HG03442 (cell line): ENCODE measurements at regions not wholly inside any gene's neighbourhood (a gene's known extent, or its start where the extent isn't known, plus 50 kb on each side); places are given as distances from the start of the nearest gene placed in this dataset.

Source experiments
- ATAC-seq: cut with Tn5 transposase; IDR thresholded peaks from one replicate; pipeline ENCODE4 v1.9.1; 2021; ENCODE audit warnings: mild to moderate bottlenecking, moderate library complexity; ENCODE audit not compliant: unreplicated experiment

DNA sequence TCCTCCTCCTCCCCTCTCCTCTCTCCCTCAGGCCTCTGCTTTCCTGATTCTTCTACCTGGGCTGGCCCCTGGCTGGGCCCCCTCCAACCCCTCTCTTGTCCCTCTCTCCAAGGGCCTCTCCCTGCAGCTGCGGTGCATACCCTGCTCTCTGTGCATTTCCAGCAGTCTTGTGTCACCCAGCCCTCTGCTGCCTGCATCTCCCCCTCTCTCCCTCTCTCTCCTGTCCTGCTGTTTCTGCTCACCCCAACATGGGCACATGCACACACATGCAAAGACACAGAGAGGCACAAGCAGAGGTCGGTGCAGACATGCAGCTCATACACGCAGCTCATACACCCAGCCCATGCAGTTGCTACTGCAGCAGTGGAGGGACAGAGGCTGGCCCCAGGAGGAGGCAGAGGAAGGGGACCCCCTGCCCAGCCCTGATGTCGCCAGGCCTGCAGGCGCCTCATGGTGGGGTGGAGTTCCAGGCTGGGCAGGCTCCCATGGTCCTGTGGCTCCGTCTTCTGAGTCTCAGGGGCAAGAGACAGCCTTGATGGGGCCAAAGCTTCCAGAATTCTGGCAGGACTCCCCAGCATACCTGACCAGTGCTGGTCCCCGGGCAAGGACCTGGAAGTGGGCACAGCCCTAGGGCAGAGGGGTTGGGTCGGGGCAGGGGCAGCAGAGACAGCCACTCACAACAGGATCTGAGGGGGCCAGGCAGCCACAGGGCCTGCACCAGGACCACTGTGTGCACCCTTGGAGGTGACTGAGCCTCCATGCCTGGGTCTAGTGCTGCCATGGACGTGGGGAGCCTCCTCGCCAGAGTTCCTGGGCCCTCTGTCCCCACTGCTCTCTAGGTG, 216.9 kb downstream of the C9orf50 start:
- no peak for ATAC-seq

DNA sequence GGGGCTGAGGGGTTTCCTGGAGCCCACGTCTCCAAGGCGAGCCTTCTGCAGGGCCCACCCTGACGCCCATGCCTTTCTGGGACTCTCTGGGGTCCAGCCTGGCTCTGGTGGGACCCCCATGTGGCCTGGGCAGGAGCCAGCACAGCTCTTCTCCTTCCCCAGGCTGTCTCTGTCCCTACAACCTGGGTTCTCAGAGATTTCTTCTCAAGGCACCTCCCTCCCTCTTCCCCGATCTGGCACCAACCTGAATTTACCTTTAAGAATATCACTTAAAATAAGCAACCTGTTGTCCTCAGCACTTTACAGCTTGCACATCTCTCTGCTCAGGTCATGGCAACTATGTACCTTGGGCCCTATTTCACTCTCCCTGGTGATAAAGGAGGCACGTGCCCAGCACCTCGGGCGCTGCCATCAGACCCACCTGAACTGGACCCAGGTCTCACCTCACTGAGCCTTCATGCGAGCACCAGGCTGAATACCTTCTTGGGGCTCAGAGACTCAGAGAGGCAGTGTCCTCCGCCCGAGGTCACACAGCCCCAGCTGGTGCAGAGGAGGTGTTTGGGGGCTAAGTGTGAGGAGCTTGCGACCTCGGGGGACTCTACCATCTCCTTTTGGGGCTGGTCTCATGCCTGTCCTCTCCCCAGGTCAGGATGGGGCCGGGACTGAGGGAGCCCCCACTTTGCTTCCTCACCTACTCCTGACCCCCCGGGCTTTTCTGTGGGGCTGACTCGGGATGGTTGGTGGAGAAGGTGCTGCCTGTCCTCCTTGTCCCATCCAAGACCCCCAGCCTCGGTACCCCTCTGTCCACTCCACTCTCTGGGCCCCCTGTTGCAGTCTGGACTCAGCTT, 217.7 kb downstream of the C9orf50 start:
- ATAC-seq = no peak

DNA sequence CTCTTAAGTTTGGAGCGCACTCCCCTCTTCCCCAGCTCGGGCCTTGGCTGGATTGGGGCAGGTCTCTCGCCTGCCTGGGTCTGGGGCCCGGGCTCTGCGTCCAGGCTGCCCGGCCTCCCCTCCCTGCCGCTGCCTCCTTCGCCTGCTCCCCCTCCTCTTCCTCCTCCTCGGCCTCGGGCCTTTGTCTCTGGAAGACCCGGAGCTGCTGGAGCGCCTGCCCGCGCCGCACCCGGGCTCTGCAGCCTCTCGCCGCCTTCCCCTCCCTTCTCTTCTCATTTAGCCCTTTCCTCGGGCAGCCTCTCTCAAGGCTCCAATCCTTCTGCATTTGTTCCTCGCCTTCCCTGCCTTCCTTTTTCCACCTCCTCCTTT, 218.5 kb downstream of the C9orf50 start:
- no peak for ATAC-seq

DNA sequence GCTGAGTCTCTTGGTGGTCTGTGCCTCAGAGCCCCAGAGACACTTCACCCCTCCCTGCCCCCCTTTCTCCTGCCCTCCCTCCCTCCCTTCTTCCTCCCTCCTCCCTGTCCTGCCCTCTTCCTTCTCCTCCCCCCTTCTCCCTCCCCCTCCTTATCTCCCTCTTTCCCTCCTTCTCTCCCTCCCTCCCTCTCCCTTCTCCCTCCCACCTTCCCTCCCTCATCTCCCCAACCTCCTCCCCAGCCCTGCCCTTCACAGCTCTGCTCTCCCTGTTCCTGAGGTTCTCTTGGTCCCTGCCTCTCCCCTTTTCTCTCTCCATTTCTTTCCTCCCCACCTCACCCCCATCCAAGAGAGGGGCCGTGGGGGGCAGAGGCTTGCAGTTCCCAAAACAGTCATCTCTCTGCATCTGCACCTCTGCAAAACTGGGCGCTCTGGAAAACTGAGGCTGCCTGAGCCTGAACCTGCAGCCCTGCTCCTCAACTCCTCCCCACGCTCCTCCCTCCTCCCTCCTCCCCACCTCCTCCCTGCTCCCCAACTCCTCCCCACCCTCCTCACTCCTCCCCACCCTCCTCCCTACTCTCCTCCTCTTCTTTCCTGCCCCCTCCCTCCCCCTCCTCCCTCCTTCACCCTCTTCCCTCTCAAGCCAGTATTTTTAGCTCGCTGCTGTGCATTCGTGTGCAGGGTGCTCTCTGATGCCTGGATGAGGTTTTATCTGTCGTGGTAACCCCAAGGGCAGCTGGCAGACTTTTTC, 219.1 kb downstream of the C9orf50 start:
- no peak for ATAC-seq

DNA sequence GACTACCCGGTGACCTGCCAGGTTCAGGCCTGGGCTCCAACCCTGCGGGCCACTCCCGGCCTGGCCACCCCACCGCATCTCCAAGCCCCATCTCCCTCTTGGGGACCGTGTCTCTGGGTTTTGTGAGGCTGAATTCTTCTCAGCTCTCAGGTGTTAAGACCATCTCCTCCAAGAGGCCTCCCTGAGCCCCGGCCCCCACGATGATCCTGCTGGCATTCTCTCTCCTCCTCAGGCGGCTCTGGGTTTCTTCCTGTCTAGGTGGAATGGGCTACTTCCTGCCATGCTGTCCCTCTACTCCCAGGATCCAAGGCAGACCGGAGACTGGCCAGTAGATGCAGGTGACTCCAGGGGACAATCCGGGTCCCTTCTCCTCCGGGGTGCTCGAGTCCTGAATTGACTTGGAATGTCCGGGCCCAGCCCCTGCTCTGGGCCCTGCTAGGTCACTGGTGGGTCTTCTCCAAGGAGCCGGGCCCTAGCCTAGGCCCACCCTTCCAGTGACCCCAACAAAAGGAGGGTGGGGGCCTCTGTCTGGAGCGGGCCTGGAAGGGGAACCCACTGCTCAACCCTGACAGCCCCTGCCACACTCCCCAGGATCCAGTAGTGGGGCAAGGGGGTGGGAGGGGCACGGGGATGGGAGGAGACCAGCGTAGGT, 219.8 kb downstream of the C9orf50 start:
- ATAC-seq = no peak

DNA sequence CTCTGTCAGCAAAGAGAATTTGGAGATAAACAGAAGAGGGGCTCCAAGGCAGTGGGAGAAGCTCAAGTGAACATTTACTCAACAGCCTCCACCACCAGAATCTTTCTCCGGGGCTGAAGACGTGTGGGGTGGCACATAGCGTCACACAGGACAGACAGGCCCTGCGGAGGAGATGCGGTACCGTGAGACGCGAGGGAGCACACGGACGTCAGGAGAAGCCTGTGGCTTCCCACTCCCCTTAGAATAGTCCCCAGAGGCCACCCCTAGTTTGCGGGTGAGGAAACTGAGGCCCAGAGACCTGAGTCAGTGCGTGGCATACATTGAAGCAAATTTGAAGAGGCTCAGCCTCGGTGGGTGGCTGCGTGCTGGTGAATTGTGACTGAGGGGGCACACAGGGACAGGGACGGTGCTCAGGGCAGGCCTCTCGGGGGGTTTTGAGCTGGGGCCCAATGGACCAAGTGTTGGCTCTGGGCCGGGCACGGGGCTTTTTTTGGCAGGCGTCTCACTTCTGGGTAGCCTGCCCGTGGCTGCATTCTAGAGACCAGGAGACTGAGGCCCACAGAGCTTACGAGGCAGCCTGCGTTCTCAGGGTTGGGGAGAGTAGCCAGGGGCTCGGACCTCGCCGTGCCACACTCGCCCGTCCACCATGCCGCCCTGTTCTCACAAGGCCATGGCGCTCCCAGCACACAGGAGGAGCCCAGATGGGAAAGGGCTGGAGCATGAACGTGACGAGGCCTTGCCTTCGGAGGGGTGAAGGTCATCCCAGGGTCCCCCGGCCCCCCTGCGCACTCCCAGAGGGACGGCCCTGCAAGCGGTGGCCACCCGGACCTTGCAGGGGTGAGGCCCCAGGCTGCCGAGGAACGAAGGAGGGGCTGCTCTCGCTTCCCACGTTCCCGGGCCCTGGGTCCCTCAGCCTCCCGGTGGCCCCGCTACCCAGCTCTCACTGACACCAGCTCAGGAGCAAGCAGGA, 220.6 kb downstream of the C9orf50 start:
- no peak for ATAC-seq

DNA sequence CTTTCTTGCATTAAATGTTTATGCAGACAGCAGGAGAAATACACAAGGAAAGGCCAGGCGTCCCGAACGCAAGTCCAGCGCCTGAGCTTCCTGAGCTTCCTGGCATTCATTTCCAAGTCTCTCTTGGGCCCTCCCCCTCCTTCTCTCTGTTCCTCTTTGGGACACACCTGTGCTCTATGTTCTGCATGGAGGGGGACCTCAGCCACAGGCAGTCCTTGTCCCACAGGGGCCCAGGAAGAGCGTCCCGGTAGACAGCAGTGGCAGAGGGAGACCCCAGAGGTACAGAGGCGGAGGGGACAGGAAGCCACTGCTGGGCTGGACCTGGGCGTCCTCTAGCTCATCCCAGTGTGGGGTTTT, 221.3 kb downstream of the C9orf50 start:
- ATAC-seq = no peak

DNA sequence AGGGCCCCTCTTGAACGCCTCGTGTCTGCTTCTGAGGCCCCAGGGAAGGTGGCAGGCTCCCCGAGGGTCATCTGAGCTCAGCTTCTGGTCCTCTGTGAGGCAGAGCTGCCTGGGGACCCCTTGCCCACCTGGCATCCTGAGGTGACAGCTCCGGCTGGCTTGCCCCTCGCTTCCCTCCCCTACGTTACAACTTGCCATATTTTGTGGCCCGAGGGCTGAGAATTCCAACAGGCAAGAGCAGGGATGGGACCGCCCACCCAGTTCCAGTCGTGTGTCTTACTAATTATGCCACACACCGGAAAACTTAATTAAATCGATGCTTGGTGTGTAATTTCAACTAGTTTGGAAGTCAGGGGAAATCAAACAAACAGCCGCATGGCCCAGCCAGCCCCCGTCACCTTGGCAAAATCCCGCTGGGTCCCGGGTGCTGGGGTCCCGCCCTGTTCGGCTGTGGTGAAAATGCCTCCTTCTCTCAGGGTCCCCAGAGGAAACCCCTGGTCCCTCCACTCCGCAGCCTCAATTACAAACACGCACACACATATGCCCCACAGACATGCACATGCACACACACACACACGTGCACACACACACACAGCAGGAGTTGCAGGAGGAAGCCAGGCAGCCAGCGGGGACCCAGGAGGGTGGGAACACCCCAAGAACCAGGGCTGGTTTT, 221.0 kb upstream of the IER5L start:
- no peak for ATAC-seq

DNA sequence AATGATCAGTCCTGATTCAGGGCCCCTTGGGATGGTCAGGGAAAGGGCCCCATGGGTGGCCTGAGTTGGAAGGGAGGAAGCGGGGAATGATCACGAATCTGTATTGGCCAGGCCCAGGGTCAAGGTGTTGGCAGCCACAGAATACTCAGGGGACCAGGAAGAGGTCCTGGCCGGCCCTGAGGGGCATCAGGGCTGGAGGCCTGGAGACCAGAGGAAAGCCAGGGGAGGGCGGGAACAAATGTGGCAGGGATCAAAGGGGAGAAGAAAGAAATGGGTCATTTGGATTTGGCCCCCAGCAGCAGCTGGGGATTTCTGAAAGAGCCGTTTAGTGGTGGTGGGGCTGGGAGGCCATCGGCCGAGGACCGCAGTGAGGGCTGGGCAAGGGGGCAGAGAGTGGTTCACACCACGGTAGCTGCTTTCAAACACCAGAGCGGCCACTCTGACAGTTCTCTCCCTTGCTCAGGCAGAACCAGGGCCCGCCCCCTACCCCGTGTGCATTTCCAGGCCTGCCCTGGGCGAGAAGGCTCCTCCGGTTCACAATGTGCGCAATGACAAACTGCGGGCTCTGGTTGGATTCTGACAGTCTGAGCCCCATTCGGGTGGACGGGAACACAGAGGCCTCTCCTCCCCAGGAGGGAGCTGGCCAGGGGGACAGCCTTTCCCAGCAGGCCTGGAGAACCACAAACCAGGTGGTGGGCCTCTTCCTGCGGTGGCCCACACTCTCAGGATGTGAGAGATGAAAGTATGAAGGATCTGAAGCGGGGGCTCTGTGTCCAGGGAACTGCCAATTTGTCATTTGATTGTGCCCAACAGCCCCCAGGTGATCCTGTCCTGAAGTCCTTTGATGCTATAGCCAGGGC, 220.3 kb upstream of the IER5L start:
- no peak for ATAC-seq

DNA sequence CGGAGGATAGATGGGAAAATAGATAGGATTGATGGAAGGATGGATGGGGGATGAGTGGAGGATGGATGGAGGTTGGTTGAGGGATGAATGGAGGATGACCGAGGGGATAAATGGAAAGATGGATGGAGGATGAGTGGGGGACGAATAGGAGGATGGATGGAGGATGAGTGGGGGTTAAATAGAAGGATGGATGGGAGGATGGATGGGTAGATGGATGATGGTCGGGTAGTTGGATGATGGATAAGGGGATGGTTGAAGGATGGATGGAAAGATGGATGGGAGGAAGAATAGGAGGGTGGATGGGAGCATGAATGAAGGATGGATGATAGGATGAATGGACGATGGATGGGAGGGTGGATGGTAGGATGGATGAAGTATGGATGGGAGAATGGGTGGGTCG, 219.3 kb upstream of the IER5L start:
- ATAC-seq = no peak

DNA sequence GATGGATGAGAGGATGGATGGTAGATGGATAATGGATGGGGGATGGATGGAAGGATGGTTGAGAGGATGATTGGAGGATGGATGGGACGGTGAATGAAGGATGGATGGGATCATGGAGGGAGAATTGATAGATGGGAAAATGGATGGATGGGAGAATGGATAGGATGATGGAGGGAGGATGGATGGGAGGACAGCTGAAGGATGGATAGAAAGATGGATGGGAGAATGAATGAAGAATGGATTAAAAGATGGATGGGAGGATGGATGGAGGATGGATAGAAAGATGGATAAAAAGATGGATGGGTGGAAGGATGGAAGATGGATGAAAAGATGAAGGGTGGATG, 218.3 kb upstream of the IER5L start:
- no peak for ATAC-seq

DNA sequence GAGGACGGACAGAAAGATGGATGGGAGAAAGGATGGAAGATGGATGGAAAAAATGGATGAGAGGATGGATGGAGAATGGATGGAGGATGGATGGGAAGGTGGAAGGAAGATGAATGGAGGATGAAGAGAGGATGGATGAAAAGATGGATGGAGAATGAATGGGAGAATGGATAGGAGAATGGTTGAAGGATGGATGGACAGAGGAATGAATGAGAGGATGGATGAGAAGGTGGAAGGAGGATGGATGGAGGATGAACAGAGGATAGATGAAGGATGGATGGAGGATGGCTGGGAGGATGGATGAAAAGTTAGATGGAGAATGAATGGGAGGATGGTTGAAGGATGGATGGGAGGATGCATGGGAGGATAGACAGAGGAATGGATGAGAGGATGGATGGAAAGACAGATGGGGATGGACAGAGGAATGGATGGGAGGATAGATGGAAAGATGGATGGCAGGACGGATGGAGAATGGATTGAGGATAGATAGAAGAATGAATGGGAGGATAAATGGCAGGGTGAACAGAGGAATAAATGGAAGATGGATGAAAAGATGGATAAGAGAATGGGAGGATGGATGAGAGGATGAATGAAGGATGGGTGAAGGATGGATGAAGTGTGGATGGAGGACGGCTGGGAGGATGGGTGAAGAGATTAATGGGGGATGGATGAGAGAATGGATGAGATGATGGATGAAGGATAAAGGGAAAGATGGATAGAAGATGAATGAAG, 217.7 kb upstream of the IER5L start:
- no peak for ATAC-seq

DNA sequence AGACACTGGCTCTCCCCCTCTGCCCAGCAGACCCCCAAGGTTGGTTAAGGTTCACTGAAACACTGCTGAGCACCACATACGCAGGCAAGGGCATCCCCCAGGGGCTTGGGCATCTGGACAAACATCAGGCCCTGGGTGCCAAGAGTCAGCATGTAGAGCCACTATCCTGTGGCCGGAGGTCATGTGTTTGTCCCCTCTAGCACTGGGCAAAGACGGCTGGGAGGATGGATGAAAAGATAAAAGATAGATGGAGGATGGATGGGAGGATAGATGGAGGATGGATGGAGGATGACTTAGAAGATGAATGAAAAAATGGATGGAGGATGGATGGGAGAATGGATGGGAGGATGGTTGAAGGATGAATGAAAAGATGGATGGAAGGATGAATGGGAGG, 216.8 kb upstream of the IER5L start:
- no peak for ATAC-seq

DNA sequence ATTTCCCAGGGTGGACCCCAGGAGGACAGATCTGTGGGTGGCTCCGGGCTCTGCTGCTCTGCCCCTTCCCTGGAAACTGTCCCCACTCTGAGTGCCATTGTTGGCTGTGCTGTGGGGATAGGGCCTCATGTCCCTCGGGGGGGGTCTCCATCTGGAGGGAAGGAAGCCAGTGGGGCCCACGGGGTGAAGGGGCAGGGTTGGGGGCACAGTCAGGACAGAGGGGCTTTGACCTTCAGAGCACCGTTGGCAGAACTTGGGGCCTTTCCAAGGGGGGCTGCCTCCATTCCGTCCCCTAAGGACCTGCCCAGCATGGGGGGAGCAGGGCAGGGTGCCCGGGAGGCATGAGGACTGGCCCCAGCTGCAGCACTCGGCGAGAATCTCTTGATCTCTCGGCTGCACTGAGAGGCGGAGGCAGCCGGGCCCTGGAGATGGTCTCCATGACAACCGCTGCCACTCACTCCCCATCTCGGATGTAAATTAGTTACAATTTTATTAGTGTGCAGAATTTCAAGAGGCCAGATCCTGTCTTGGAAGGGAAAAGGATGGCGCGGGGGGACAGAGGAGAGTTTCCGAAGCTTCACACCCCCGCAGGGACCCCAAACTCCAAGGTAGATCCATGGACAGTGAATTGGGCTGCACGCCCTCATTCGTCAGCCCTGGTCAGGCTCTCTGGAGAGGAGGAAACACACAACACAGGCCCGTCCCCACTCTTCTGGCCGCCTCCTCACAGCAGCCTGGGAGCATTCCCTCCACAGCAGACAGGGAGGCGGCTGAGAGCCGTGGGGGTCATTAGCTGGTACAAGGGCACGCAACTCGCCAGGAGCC, 216.2 kb upstream of the IER5L start:
- no peak for ATAC-seq

DNA sequence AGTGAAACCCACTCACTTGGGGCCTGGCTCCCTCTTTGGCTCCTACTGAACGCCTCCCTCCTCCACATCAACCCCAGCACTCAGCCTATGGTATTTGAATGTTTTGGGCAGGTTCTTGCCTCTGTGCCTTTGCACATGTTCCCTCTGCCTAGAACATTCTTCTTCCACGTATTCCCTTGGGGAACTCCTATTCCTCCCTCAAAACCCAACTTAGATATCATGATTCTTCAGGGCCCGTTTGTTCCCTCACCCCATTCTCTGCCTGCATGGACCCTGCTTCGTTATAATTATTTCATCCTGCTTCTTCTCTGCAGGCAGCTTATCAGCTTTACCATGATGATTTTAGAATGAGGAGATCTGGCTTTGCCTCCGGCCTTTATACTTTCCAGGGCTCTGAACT, 215.0 kb upstream of the IER5L start:
- no peak for ATAC-seq

DNA sequence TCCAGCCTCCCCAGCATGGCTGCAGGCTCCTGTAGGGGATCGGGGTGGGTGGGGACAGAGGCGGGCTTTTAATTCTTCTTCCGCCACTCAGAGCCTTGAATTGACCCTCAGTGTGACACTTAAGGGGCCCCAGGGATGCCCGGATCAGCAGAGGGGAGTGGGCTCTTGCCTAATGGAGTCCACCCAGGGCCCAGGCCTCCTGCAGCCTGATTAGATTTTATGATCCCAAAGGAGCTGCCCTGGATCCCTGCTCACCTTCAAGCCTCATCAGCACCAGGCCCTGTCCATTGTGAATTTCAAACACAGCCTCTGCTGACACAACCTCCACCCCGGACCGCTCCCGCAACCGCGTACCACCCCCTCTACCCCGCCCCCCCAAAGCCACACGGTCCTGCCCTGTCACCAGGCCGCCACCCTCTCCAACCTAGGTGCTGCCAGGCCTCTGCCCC, 214.1 kb upstream of the IER5L start:
- ATAC-seq = no peak

DNA sequence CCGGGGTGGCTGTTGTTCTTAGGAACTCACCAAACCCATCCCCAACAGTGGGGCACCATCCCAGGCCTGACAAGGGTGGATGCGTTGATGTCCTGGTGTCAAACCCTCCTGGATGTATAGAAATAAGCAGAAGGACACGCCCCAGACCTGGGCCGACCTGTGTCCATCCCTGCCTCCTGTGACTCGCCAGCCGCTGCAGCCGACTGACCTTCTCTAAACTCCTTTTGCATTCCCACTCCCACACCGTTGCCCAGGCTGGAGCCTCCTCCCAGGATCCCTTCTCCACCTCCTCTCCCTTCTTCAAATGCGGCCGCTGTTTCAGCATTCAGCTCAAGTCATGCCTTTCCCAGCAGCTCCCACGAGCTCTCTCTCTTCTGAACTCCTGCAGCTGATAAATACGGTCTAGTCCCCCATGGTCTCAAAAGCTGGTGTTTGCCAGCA, 213.2 kb upstream of the IER5L start:
- no peak for ATAC-seq
